Sigmoid colon (tissue), 6 donors: ENCODE measurements at regions not wholly inside any gene's neighbourhood (a gene's known extent, or its start where the extent isn't known, plus 50 kb on each side); places are given as distances from the start of the nearest gene placed in this dataset.

Experiments used
- DNase-seq: peaks from one replicate; pipeline ENCODE4 v3.0.0-alpha.2; 2019
- H3K27ac ChIP-seq, 4 donors: fragments of 200-600 bp; sonication (generic); one replicate each; pipeline ENCODE4 v1.5.1; 2016 to 2019; ENCODE audit warnings: mild to moderate bottlenecking in 1 of 4
- H3K27me3 ChIP-seq, 3 donors: fragments of 200-600 bp; sonication (generic); one replicate each; pipeline ENCODE4 v1.5.1; 2019; ENCODE audit warnings: mild to moderate bottlenecking in 1 of 3
- H3K36me3 ChIP-seq, 4 donors: fragments of 200-600 bp; sonication (generic); one replicate each; pipeline ENCODE4 v1.5.1; 2016 to 2019
- H3K4me1 ChIP-seq, 4 donors: fragments of 200-600 bp; sonication (generic); one replicate each; pipeline ENCODE4 v1.5.1; 2017 to 2019
- H3K4me3 ChIP-seq, 4 donors: fragments of 200-600 bp; sonication (generic); one replicate each; pipeline ENCODE4 v1.5.1; 2017 to 2019; ENCODE audit warnings: mild to moderate bottlenecking in 2 of 4, moderate library complexity in 1 of 4
- H3K9me3 ChIP-seq, 4 donors: fragments of 200-600 bp in 3 of 4; sonication (generic) in 3 of 4; one replicate each; pipeline versions ENCODE4 v1.5.1 to v1.6.1; 2013 to 2019
- EP300 ChIP-seq, 4 donors: sonication (generic); formaldehyde crosslinking; IDR thresholded peaks; one replicate each; pipeline ENCODE4 v1.6.1; 2017; ENCODE audit warnings: antibody characterized with exemption in 4 of 4
- POLR2A ChIP-seq, 2 donors: fragments of 450-650 bp; IDR thresholded peaks; one replicate each; pipeline ENCODE4 v1.6.1; 2016; ENCODE audit warnings: antibody characterized with exemption in 2 of 2, mild to moderate bottlenecking in 2 of 2, moderate library complexity in 2 of 2
- POLR2AphosphoS5 ChIP-seq, 4 donors: sonication (generic); formaldehyde crosslinking; IDR thresholded peaks; one replicate each; pipeline ENCODE4 v1.6.1; 2017; ENCODE audit warnings: antibody characterized with exemption in 4 of 4
- WGBS, 2 donors: extraction: QIAGEN DNeasy Blood & Tissue Kit; methylation state at CpG; one replicate each; pipeline ENCODE4 v1.1.7; 2013; 5-methylcytosine and 5-hydroxymethylcytosine counted together
- intact Hi-C: fragments of 100-400 bp; cut with DNase I; formaldehyde crosslinking; loops from one replicate; pipeline ENCODE4 v1.15.1; 2023
- TF ChIP-seq, protein P1 (sequence below), 4 experiments: fragments of 450-650 bp in 3 of 4; fragments of 200-600 bp in 1 of 4; IDR thresholded peaks; one replicate each; pipeline ENCODE4 v1.5.1; 2016 to 2019; ENCODE audit warnings: antibody characterized with exemption in 4 of 4, mild to moderate bottlenecking in 3 of 4, moderate library complexity in 2 of 4
- donor health status: healthy with polysubstance abuse.
- donor health status: healthy.

DNA sequence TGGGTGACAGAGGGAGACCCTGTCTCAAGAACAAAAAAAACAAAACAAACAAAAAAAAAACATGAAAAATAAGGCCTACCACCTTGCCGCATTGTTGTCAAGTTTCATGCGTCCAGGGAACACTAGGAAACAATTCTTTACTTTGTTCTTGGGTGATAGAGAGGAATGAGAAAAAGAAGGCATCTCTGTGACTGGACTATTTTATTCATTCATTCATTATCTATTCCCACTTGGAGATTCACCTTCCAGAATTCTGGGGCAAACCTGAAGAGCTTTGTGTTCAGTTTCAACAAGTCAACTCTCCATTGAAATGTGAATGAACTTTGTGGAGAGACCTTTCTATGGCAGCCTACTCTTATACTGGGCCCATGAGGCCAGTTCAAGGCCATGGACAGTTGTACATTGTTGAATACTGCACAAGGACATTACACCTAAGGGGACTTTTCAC is 88.5 kb upstream of the NDUFV2 start:
- Histone ChIP-seq H3K9me3 (no peaks in the 10 kb centered on the region), H3K4me3 (no peak overlapping the region), H3K27ac (no peak overlapping the region), H3K4me1 (peaks cover 0 to 16% (median 16%) of the 10 kb centered on the region in 4 donors), H3K36me3 (no peaks in the 10 kb centered on the region), H3K27me3 (no peaks in the 10 kb centered on the region)
- 94 to 96% methylated on average over 2 of the region's 2 CpGs for WGBS, 2 donors
- no peak for DNase-seq
- intact Hi-C loops, result no loop called here
- no peak for TF ChIP-seq POLR2A (IDR thresholded peaks at IDR 0.05)
- no peak for TF ChIP-seq EP300 (IDR thresholded peaks at IDR 0.05)
- TF ChIP-seq POLR2AphosphoS5 (IDR thresholded peaks at IDR 0.05), result no peak
- TF ChIP-seq, protein P1, sequence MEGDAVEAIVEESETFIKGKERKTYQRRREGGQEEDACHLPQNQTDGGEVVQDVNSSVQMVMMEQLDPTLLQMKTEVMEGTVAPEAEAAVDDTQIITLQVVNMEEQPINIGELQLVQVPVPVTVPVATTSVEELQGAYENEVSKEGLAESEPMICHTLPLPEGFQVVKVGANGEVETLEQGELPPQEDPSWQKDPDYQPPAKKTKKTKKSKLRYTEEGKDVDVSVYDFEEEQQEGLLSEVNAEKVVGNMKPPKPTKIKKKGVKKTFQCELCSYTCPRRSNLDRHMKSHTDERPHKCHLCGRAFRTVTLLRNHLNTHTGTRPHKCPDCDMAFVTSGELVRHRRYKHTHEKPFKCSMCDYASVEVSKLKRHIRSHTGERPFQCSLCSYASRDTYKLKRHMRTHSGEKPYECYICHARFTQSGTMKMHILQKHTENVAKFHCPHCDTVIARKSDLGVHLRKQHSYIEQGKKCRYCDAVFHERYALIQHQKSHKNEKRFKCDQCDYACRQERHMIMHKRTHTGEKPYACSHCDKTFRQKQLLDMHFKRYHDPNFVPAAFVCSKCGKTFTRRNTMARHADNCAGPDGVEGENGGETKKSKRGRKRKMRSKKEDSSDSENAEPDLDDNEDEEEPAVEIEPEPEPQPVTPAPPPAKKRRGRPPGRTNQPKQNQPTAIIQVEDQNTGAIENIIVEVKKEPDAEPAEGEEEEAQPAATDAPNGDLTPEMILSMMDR (IDR thresholded peaks at IDR 0.05), result no peak

DNA sequence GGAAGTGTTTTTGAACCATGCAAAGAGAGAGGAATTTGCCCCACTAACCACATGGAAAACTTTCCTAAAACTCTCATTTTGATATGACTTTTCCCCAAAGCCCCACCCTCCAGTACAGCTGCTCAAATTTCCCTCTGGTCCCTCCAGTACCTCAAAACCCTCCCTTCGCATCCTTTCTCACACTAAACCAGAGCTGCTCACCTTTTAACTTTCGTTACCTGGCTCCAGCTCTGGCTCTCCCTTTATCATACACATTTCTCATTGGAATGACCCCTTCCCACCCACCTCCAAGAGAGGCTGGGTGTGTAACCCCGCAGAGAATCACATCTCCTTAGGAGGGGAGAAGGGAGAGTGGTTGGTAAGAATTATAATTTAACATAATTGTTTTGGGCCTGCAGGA is 86.8 kb upstream of the NDUFV2 start:
- intact Hi-C loops, result no loop called here
- H3K4me1 ChIP-seq, result peaks cover 0 to 16% (median 16%) of the 10 kb centered on the region in 4 donors
- 65 to 90% methylated on average over 3 of the region's 3 CpGs for WGBS, 2 donors

DNA sequence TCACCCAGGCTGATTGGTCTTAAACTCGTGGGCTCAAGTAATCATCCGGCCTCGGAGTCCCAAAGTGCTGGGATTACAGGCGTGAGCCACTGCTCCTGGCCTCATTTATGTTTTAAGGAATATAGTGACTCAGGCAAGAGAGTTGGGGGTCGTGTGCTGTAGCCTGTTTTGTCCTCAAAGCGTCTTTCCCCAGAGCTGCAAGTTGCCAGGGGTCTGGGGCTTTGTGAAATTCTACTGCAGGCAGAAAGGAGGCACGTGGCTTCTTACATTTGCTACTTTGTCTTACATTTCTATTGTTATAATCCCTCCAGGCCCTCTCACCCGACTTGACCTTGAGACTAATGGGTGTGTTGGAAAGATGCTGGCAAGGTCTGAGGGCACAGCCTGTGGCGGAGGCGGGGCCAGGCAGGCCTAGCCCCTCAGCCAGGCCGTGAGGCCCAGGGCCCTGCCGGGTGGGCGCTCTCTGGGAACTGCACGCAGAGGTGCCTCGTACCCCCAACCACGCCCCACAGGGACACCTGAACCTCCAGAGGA is 85.8 kb upstream of the NDUFV2 start:
- Histone ChIP-seq H3K4me3 (peak overlapping the region; percentile 2 to 37 (median 23)), H3K4me1 (peaks cover 0 to 16% (median 16%) of the 10 kb centered on the region in 4 donors), H3K27ac (peak overlapping the region; percentile 69 to 87 (median 78)), H3K27me3 (no peaks in the 10 kb centered on the region), H3K9me3 (no peaks in the 10 kb centered on the region), H3K36me3 (no peaks in the 10 kb centered on the region)
- TF ChIP-seq, protein P1 (IDR thresholded peaks at IDR 0.05), result no peak
- WGBS, 2 donors, result 55 to 61% methylated on average over 16 of the region's 16 CpGs
- intact Hi-C loops, result no loop called here
- DNase-seq, result no peak

More for the DNA sequence above, 86.8 kb upstream of the NDUFV2 start:
- Histone ChIP-seq H3K36me3 (no peaks in the 10 kb centered on the region), H3K27ac (peak overlapping the region in 1 of 4 donors; percentile 69), H3K27me3 (no peaks in the 10 kb centered on the region), H3K9me3 (no peaks in the 10 kb centered on the region), H3K4me3 (no peak overlapping the region)
- DNase-seq, result no peak
- TF ChIP-seq, protein P1 (IDR thresholded peaks at IDR 0.05), result no peak
- TF ChIP-seq POLR2A (IDR thresholded peaks at IDR 0.05) (no peak), POLR2AphosphoS5 (IDR thresholded peaks at IDR 0.05) (no peak), EP300 (IDR thresholded peaks at IDR 0.05) (no peak)

DNA sequence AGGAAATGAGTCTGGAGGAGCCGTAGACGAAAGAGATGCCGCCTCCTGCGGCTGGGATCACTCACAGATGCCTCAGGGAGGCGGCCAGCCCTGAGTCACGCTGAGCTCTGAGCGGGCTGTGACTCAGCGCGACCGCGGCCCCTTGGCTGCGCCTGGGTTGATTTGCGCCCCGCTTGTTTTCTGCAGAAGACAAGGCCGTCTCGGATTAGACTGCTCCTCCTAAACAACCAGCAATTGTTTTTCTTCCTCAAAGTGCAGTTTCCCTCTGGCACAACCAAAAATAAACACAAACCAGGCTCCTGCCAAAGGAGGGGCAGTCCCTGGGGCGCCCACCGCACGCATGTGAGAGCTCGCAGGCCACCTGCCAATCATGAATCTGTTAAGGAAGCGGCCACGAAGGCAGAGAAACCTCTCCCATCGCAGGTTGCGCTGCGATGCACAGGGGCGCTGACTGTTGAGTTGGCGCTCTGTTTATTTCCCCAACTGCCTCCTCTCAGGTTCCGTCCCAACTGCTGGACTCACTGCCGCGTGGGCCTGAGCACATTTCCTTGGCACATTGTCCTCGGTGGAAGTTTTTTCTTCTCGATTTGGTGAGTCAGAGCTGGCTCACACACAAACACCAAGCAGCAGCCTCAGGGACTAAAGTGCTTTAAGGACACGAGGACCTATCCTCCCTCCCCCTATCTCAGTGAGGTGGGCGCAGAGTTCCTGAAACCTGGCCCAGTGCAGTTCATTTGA is 85.2 kb upstream of the NDUFV2 start:
- intact Hi-C loops, result no loop called here
- Histone ChIP-seq H3K9me3 (no peaks in the 10 kb centered on the region), H3K4me1 (peaks cover 0 to 16% (median 16%) of the 10 kb centered on the region in 4 donors), H3K36me3 (no peaks in the 10 kb centered on the region), H3K4me3 (peak overlapping the region; percentile 2 to 37 (median 23)), H3K27me3 (no peaks in the 10 kb centered on the region), H3K27ac (peak overlapping the region; percentile 69 to 87 (median 78))
- TF ChIP-seq POLR2AphosphoS5 (IDR thresholded peaks at IDR 0.05), result peak in 3 of 4 donors; percentile 54 to 64 (median 55)
- peak in 1 of 4 donors; percentile 10 for TF ChIP-seq EP300 (IDR thresholded peaks at IDR 0.05)
- TF ChIP-seq POLR2A (IDR thresholded peaks at IDR 0.05), result no peak
- DNase-seq, result peak; percentile 90
- WGBS, 2 donors, result 26 to 28% methylated on average over 34 of the region's 34 CpGs

DNA sequence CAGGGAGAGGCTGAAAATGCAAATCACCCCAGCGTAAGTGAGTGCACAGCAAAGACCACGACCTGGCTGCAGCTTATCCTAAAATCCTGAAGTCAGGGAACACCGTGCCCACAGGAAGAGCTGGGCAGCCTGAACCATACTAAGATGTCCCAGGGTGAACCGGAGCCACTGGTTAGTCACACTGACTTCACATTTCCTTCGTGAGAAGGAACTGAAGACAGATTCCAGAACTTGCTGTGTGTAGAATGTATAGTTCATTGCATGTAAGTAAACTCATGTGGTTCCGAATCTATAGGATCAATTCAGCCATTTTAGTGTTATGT is 84.6 kb upstream of the NDUFV2 start:
- Histone ChIP-seq H3K27ac (peak overlapping the region; percentile 69 to 87 (median 78)), H3K4me3 (peak overlapping the region in 1 of 4 donors; percentile 34), H3K4me1 (peaks cover 0 to 16% (median 16%) of the 10 kb centered on the region in 4 donors), H3K9me3 (no peaks in the 10 kb centered on the region), H3K27me3 (no peaks in the 10 kb centered on the region), H3K36me3 (no peaks in the 10 kb centered on the region)
- intact Hi-C loops, result no loop called here
- no peak for DNase-seq
- 66 to 71% methylated on average over 6 of the region's 6 CpGs for WGBS, 2 donors
- TF ChIP-seq POLR2AphosphoS5 (IDR thresholded peaks at IDR 0.05) (no peak), POLR2A (IDR thresholded peaks at IDR 0.05) (no peak), EP300 (IDR thresholded peaks at IDR 0.05) (no peak)
- TF ChIP-seq, protein P1 (IDR thresholded peaks at IDR 0.05), result no peak
